ENCODE measurements at regions not wholly inside any gene's neighbourhood (a gene's known extent, or its start where the extent isn't known, plus 50 kb on each side); places are given as distances from the start of the nearest gene placed in this dataset.

GRCh38 chr16:6674071-6674470, 658.6 kb upstream of the RBFOX1 start:
- H3K27me3 ChIP-seq (ENCODE audit: control insufficient read depth in 2 of 2, insufficient read depth in 2 of 2, low read length in 2 of 2), result no peaks in the 10 kb centered on the region
- no peaks in the 10 kb centered on the region for H3K9me1 ChIP-seq (replicated peaks; ENCODE audit: control insufficient read depth, extremely low read depth, insufficient read depth, low read length)
- no peaks in the 10 kb centered on the region for H3K79me2 ChIP-seq (ENCODE audit: control insufficient read depth, insufficient read depth, low read length)
- no peak overlapping the region for H3K4me3 ChIP-seq (replicated peaks in 1 of 3; ENCODE audit: insufficient read depth in 1 of 3, low read depth in 1 of 3, low read length in 3 of 3)
- peaks cover 3% of the 10 kb centered on the region for H3K9me3 ChIP-seq (replicated peaks; ENCODE audit: control insufficient read depth, insufficient read depth, low read length)
- FAIRE-seq (no peak), DNase-seq (ENCODE audit: low read depth, low spot score) (no peak)
- CTCF ChIA-PET, result no interaction called here
- H4K20me1 ChIP-seq (replicated peaks; ENCODE audit: control insufficient read depth, extremely low read depth, insufficient read depth, low read length), result no peaks in the 10 kb centered on the region
- no peaks in the 10 kb centered on the region for H3K36me3 ChIP-seq (ENCODE audit: control insufficient read depth in 2 of 2, extremely low read depth in 1 of 2, insufficient read depth in 2 of 2, low read length in 2 of 2)
- no peak for TF ChIP-seq EZH2 (IDR thresholded peaks at IDR 0.05; ENCODE audit: borderline replicate concordance, low read depth, low read length, severe bottlenecking)
- TF ChIP-seq GATA2 (IDR thresholded peaks at IDR 0.05; ENCODE audit: insufficient read depth, insufficient read length, low read depth, low read length), result no peak
- TF ChIP-seq JUN (IDR thresholded peaks at IDR 0.05; ENCODE audit: borderline replicate concordance, insufficient read depth, insufficient read length, low read depth), result no peak
- no peak for TF ChIP-seq CTCF (IDR thresholded peaks at IDR 0.05; ENCODE audit: extremely low read depth in 1 of 2, insufficient read depth in 1 of 2, low read depth in 1 of 2, low read length in 2 of 2)
- no peak for TF ChIP-seq MYC (IDR thresholded peaks at IDR 0.05; ENCODE audit: low read depth, low read length)
- TF ChIP-seq POLR2AphosphoS5 (IDR thresholded peaks at IDR 0.05; ENCODE audit: insufficient read depth, low read depth, low read length), result no peak
- TF ChIP-seq, protein P1, sequence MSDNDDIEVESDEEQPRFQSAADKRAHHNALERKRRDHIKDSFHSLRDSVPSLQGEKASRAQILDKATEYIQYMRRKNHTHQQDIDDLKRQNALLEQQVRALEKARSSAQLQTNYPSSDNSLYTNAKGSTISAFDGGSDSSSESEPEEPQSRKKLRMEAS (IDR thresholded peaks at IDR 0.05; ENCODE audit: insufficient read depth, insufficient read length), result no peak
- TF ChIP-seq FOS (IDR thresholded peaks at IDR 0.05; ENCODE audit: borderline replicate concordance, insufficient read depth, low read length), result no peak
- no peak for TF ChIP-seq POLR2A (IDR thresholded peaks at IDR 0.05; ENCODE audit: low read depth, low read length)
- H3K9ac ChIP-seq (replicated peaks; ENCODE audit: extremely low read depth, insufficient read depth, low read length), result no peak overlapping the region
- intact Hi-C loops (cut with micrococcal nuclease) (no loop called here), dilution Hi-C loops (cut with MboI; ENCODE audit: extremely low pct_ligation_motif_present, low sequenced_read_pairs) (no loop called here)
- no peak overlapping the region for H3K27ac ChIP-seq (ENCODE audit: insufficient read depth, low read depth, low read length)
- no TSS peak for BruUV-seq (replicated peaks)
- H2AFZ ChIP-seq (ENCODE audit: low read depth, low read length), result no peak overlapping the region
- H3K4me2 ChIP-seq (ENCODE audit: insufficient read depth, low read length), result no peak overlapping the region
- POLR2A ChIA-PET, result no interaction called here
- no peaks in the 10 kb centered on the region for H3K4me1 ChIP-seq (ENCODE audit: control insufficient read depth, extremely low read depth, insufficient read depth, low read length)
